H1 (cell line): ENCODE measurements at regions not wholly inside any gene's neighbourhood (a gene's known extent, or its start where the extent isn't known, plus 50 kb on each side); places are given as distances from the start of the nearest gene placed in this dataset.

Experiments used
- BACH1 ChIP-seq: IDR thresholded peaks from 2 replicates; pipeline ENCODE4 v1.6.1; 2012; ENCODE audit warnings: low read length, improper control_type of control experiment
- CBX5 ChIP-seq: fragments of 300-800, 300-1000 bp; sonication (generic); IDR thresholded peaks from 2 replicates; pipeline ENCODE4 v1.7.1; 2016; ENCODE audit warnings: antibody characterized with exemption, low read length, low read depth
- CTCF ChIP-seq, 3 experiments: IDR thresholded peaks; 1 replicate in 2 of 3; 2 replicates in 1 of 3; pipeline versions ENCODE4 v1.5.1 to v1.6.1; 2011; ENCODE audit warnings: low read length in 3 of 3, mild to moderate bottlenecking in 3 of 3, inconsistent platforms in 2 of 3, low read depth in 1 of 3, moderate library complexity in 1 of 3; ENCODE audit not compliant: insufficient read depth in 1 of 3; ENCODE audit errors: control extremely low read depth in 1 of 3
- EP300 ChIP-seq, 2 experiments: IDR thresholded peaks; 1 replicate in 1 of 2; 2 replicates in 1 of 2; pipeline ENCODE4 v1.6.1; 2011 to 2012; ENCODE audit warnings: low read depth in 2 of 2, low read length in 2 of 2, mild to moderate bottlenecking in 2 of 2, borderline replicate concordance in 1 of 2, inconsistent platforms in 1 of 2, moderate library complexity in 1 of 2
- KDM4A ChIP-seq: IDR thresholded peaks from one replicate; pipeline ENCODE4 v1.7.1; 2012; ENCODE audit warnings: low read depth, mild to moderate bottlenecking, moderate library complexity, low read length, inconsistent platforms; ENCODE audit not compliant: severe bottlenecking
- MAX ChIP-seq: IDR thresholded peaks from 2 replicates; pipeline ENCODE4 v1.6.1; 2012; ENCODE audit warnings: inconsistent platforms
- POLR2AphosphoS5 ChIP-seq: IDR thresholded peaks from 2 replicates; pipeline ENCODE4 v1.6.1; 2011; ENCODE audit warnings: low read depth, low read length

GRCh38 chr17:22707626-22708025, 1015.3 kb downstream of the KCNJ18 start:
- no peak for TF ChIP-seq POLR2AphosphoS5
- TF ChIP-seq CTCF (IDR thresholded peaks at IDR 0.05; ENCODE audit: control extremely low read depth in 1 of 3, insufficient read depth in 1 of 3, low read depth in 1 of 3, low read length in 3 of 3), result no peak
- no peak for TF ChIP-seq MAX
- no peak for TF ChIP-seq KDM4A
- no peak for TF ChIP-seq CBX5
- no peak for TF ChIP-seq BACH1
- TF ChIP-seq EP300 (IDR thresholded peaks at IDR 0.05; ENCODE audit: borderline replicate concordance in 1 of 2, low read depth in 2 of 2, low read length in 2 of 2), result no peak
